GM12878 (cell line): ENCODE measurements at regions not wholly inside any gene's neighbourhood (a gene's known extent, or its start where the extent isn't known, plus 50 kb on each side); places are given as distances from the start of the nearest gene placed in this dataset.

Experiments used
- ATAC-seq: fragments of 200-7000 bp; cut with Tn5 transposase; 3 replicates; pipeline ENCODE4 v1.9.1; 2020; ENCODE audit warnings: mild to moderate bottlenecking, moderate library complexity
- BruUV-seq: library from RNA; stranded (reverse); fragments of 400-500 nt; replicated peaks from 2 replicates; lab custom pipeline; 2021; lab: Mats Ljungman, UMichigan
- CTCF ChIA-PET: fragments of 300-600 bp; sonication (Branson Sonifier 250); formaldehyde crosslinking; extraction: SDS; loops from one replicate; lab custom pipeline; 2021; ENCODE audit warnings: inconsistent platforms; lab: Yijun Ruan, JAX
- POLR2A ChIA-PET: fragments of 350-600 bp; formaldehyde crosslinking; extraction: SDS; loops from one replicate; lab custom pipeline; 2021; ENCODE audit warnings: inconsistent platforms; lab: Charles Lee
- RAD21 ChIA-PET: fragments of 300-600 bp; sonication (Branson Sonifier 250); formaldehyde crosslinking; loops from one replicate; lab custom pipeline; 2023; ENCODE audit warnings: antibody characterized with exemption; ENCODE audit not compliant: unreplicated experiment; lab: Charles Lee
- SMC1A ChIA-PET: fragments of 300-600 bp; sonication (Branson Sonifier 250); formaldehyde crosslinking; loops from one replicate; lab custom pipeline; 2023; ENCODE audit not compliant: unreplicated experiment, uncharacterized antibody; lab: Charles Lee
- DNase-seq: peaks from one replicate; pipeline ENCODE4 v3.0.0-alpha.2; 2011; ENCODE audit warnings: low read depth, low spot score
- FAIRE-seq: peaks from 3 replicates; lab custom pipeline; 2011; peaks lifted over from hg19 to GRCh38; lab: Jason Lieb, UNC
- H2AFZ ChIP-seq: 2 replicates; pipeline ENCODE4 v1.6.0; 2011; ENCODE audit warnings: low read depth, low read length, control low read depth; ENCODE audit not compliant: control insufficient read depth
- H3K27ac ChIP-seq: 2 replicates; pipeline ENCODE4 v1.5.1; 2011; ENCODE audit warnings: control low read depth; ENCODE audit not compliant: control insufficient read depth, insufficient read depth
- H3K27me3 ChIP-seq, 2 experiments: replicated peaks in 1 of 2; 2 replicates each; pipeline versions ENCODE4 v1.6.0 to v1.6.1; 2011; ENCODE audit warnings: low read length in 1 of 2; ENCODE audit not compliant: control insufficient read depth in 2 of 2, insufficient read depth in 2 of 2
- H3K36me3 ChIP-seq, 2 experiments: 2 replicates each; pipeline ENCODE4 v1.5.1; 2011; ENCODE audit warnings: low read length in 1 of 2; ENCODE audit not compliant: control insufficient read depth in 2 of 2, insufficient read depth in 2 of 2
- H3K4me1 ChIP-seq: 2 replicates; pipeline ENCODE4 v1.6.1; 2011; ENCODE audit warnings: mild to moderate bottlenecking, low read length, moderate library complexity, mixed read lengths; ENCODE audit not compliant: control insufficient read depth, insufficient read depth
- H3K4me2 ChIP-seq: 2 replicates; pipeline ENCODE4 v1.6.0; 2011; ENCODE audit warnings: control low read depth; ENCODE audit not compliant: control insufficient read depth, insufficient read depth
- H3K4me3 ChIP-seq: fragments of 200-600 bp; sonication (generic); 2 replicates; pipeline ENCODE4 v1.5.1; 2016
- H3K79me2 ChIP-seq: 2 replicates; pipeline ENCODE4 v1.6.0; 2011; ENCODE audit warnings: low read length; ENCODE audit not compliant: control insufficient read depth, insufficient read depth
- H3K9ac ChIP-seq: 2 replicates; pipeline ENCODE4 v1.8.0; 2011; ENCODE audit warnings: low read length, control low read depth, mixed read lengths; ENCODE audit not compliant: control insufficient read depth, insufficient read depth
- H3K9me3 ChIP-seq: replicated peaks from 3 replicates; pipeline ENCODE4 v1.5.1; 2011; ENCODE audit warnings: mild to moderate bottlenecking, low read length; ENCODE audit not compliant: control insufficient read depth, insufficient read depth
- H4K20me1 ChIP-seq: 2 replicates; pipeline ENCODE4 v1.6.0; 2011; ENCODE audit not compliant: control insufficient read depth, insufficient read depth
- BCL3 ChIP-seq: IDR thresholded peaks from 2 replicates; pipeline ENCODE4 v1.6.1; 2011; ENCODE audit warnings: borderline replicate concordance, low read depth, mild to moderate bottlenecking, moderate library complexity, low read length; ENCODE audit not compliant: insufficient read depth, poor library complexity, severe bottlenecking
- CBX5 ChIP-seq: sonication (generic); IDR thresholded peaks from 2 replicates; pipeline ENCODE4 v1.6.1; 2016; ENCODE audit warnings: low read depth, moderate library complexity, mild to moderate bottlenecking, inconsistent platforms
- DPF2 ChIP-seq: fragments of 450-650 bp; IDR thresholded peaks from 2 replicates; pipeline ENCODE4 v1.6.1; 2017; ENCODE audit warnings: mild to moderate bottlenecking
- E2F8 ChIP-seq: fragments of 450-650 bp; IDR thresholded peaks from 2 replicates; pipeline ENCODE4 v1.6.1; 2018; ENCODE audit warnings: mild to moderate bottlenecking, low read depth, moderate library complexity; ENCODE audit not compliant: partially characterized antibody
- GATAD2B ChIP-seq: fragments of 450-650 bp; conservative IDR thresholded peaks from 2 replicates; pipeline ENCODE4 v1.6.1; 2017; ENCODE audit warnings: low read depth, mild to moderate bottlenecking, moderate library complexity
- IRF4 ChIP-seq: IDR thresholded peaks from 2 replicates; pipeline ENCODE4 v1.6.1; 2011; ENCODE audit warnings: low read depth, low read length
- IRF5 ChIP-seq: fragments of 450-650 bp; IDR thresholded peaks from 2 replicates; pipeline ENCODE4 v1.6.1; 2017; ENCODE audit warnings: borderline replicate concordance
- JUND ChIP-seq: IDR thresholded peaks from 2 replicates; pipeline ENCODE4 v1.6.1; 2012; ENCODE audit warnings: low read depth, mild to moderate bottlenecking, low read length, improper control_type of control experiment, moderate library complexity
- MLLT1 ChIP-seq: fragments of 450-650 bp; IDR thresholded peaks from 2 replicates; pipeline ENCODE4 v1.6.1; 2016; ENCODE audit warnings: mild to moderate bottlenecking
- SMC3 ChIP-seq: IDR thresholded peaks from 2 replicates; pipeline ENCODE4 v1.6.1; 2011; ENCODE audit warnings: low read length, improper control_type of control experiment, borderline replicate concordance
- YY1 ChIP-seq: IDR thresholded peaks from 2 replicates; pipeline ENCODE4 v1.6.1; 2011; ENCODE audit warnings: low read depth, mild to moderate bottlenecking, low read length
- ZBTB33 ChIP-seq: fragments of 450-650 bp; IDR thresholded peaks from 2 replicates; pipeline ENCODE4 v1.6.1; 2017; ENCODE audit warnings: mild to moderate bottlenecking
- ZNF622 ChIP-seq: fragments of 450-650 bp; IDR thresholded peaks from 2 replicates; pipeline ENCODE4 v1.6.1; 2017; ENCODE audit warnings: mild to moderate bottlenecking, inconsistent platforms
- WGBS: methylation state at CpG from one replicate; pipeline ENCODE4 v1.1.6; 2016; ENCODE audit warnings: low lambda C conversion rate; ENCODE audit not compliant: insufficient replicate concordance, insufficient coverage; ENCODE audit errors: missing lambda C conversion rate; 5-methylcytosine and 5-hydroxymethylcytosine counted together
- in situ Hi-C: fragments of 300-500 bp; cut with MboI; formaldehyde crosslinking; loops from 9 replicates; pipeline ENCODE4 v1.14.3; 2018; ENCODE audit warnings: mixed read lengths
- intact Hi-C: fragments of 100-400 bp; cut with micrococcal nuclease; formaldehyde crosslinking; loops from one replicate; pipeline ENCODE4 v1.14.2; 2022; ENCODE audit not compliant: unreplicated experiment

- no peak for TF ChIP-seq MLLT1
- TF ChIP-seq CBX5 = no peak
These were observed 159.9 kb upstream of the RNF32 start (continued) for GRCh38 chr7:156480671-156481070.

GRCh38 chr7:156479596-156479995, 161.0 kb upstream of the RNF32 start:
- FAIRE-seq = no peak
- WGBS = 7% methylated on average over 2 of the region's 2 CpGs
- Histone ChIP-seq H3K79me2 (no peaks in the 10 kb centered on the region), H3K4me3 (no peak overlapping the region), H3K27me3 (no peaks in the 10 kb centered on the region; a peak in 2 of 4 replicates), H3K27ac (no peak overlapping the region), H3K4me2 (no peak overlapping the region), H4K20me1 (no peaks in the 10 kb centered on the region), H2AFZ (no peak overlapping the region), H3K36me3 (no peaks in the 10 kb centered on the region), H3K9me3 (no peaks in the 10 kb centered on the region), H3K9ac (no peak overlapping the region), H3K4me1 (no peaks in the 10 kb centered on the region)
- ChIA-PET SMC1A (interaction anchor here (0.6 kb wide), 1 partner anchor 145 kb away, joined by 3 read pairs; no protein-coding TSS in a partner anchor), RAD21 (no interaction called here), POLR2A (no interaction called here), CTCF (interaction anchor here (0.7 kb wide), 1 partner anchor 61 kb away, joined by 3 read pairs; no protein-coding TSS in a partner anchor)
- no peak for ATAC-seq
- in situ Hi-C loops (no loop called here), intact Hi-C loops (no loop called here)
- BruUV-seq = no TSS peak
- no peak for DNase-seq
- TF ChIP-seq ZNF622 = no peak
- no peak for TF ChIP-seq ZBTB33
- TF ChIP-seq GATAD2B = no peak
- no peak for TF ChIP-seq IRF4
- no peak for TF ChIP-seq IRF5
- no peak for TF ChIP-seq BCL3
- no peak for TF ChIP-seq E2F8
- no peak for TF ChIP-seq SMC3
- TF ChIP-seq JUND = no peak
- TF ChIP-seq YY1 = no peak
- no peak for TF ChIP-seq DPF2
